ENCODE measurements at regions not wholly inside any gene's neighbourhood (a gene's known extent, or its start where the extent isn't known, plus 50 kb on each side); places are given as distances from the start of the nearest gene placed in this dataset.

GRCh38 chr5:87791869-87792268 lies 379.1 kb upstream of the CCNH start:
- TF ChIP-seq, protein P1, sequence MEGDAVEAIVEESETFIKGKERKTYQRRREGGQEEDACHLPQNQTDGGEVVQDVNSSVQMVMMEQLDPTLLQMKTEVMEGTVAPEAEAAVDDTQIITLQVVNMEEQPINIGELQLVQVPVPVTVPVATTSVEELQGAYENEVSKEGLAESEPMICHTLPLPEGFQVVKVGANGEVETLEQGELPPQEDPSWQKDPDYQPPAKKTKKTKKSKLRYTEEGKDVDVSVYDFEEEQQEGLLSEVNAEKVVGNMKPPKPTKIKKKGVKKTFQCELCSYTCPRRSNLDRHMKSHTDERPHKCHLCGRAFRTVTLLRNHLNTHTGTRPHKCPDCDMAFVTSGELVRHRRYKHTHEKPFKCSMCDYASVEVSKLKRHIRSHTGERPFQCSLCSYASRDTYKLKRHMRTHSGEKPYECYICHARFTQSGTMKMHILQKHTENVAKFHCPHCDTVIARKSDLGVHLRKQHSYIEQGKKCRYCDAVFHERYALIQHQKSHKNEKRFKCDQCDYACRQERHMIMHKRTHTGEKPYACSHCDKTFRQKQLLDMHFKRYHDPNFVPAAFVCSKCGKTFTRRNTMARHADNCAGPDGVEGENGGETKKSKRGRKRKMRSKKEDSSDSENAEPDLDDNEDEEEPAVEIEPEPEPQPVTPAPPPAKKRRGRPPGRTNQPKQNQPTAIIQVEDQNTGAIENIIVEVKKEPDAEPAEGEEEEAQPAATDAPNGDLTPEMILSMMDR (IDR thresholded peaks at IDR 0.05), result no peak
- no peaks in the 10 kb centered on the region for H3K36me3 ChIP-seq
- H3K27me3 ChIP-seq, result no peaks in the 10 kb centered on the region
- intact Hi-C loops (cut with DNase I), result no loop called here
- H3K4me3 ChIP-seq, result no peak overlapping the region
- no peaks in the 10 kb centered on the region for H3K9me3 ChIP-seq
- H3K4me1 ChIP-seq, result no peaks in the 10 kb centered on the region
- H3K27ac ChIP-seq, result no peak overlapping the region
- no peak for DNase-seq (ENCODE audit: low spot score in 2 of 2)

DNA sequence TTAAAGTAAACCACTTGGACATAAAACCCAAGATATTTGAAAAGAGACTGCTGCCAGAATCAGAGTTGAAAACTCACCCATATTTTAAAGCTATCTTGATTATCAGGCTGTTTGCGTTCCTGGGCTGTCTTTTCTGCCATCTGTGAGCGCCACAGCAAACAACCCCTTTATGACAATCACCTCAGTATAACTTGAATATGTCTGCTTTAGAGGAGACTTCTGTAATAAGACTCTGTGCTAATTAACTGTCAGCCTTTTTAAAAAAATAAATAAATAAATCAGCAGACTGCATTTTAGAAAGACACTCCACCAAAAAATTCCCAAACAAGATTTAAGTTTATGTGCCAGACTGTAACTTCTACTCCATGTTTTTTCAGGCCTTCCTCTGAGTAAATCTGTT lies 375.7 kb upstream of the CCNH start:
- Histone ChIP-seq H3K27ac (no peak overlapping the region), H3K4me3 (no peak overlapping the region), H3K36me3 (no peaks in the 10 kb centered on the region), H3K27me3 (no peaks in the 10 kb centered on the region), H3K9me3 (no peaks in the 10 kb centered on the region), H3K4me1 (no peaks in the 10 kb centered on the region)
- intact Hi-C loops (cut with DNase I), result no loop called here
- no peak for DNase-seq (ENCODE audit: low spot score in 2 of 2)
- TF ChIP-seq, protein P1 (IDR thresholded peaks at IDR 0.05), result no peak

DNA sequence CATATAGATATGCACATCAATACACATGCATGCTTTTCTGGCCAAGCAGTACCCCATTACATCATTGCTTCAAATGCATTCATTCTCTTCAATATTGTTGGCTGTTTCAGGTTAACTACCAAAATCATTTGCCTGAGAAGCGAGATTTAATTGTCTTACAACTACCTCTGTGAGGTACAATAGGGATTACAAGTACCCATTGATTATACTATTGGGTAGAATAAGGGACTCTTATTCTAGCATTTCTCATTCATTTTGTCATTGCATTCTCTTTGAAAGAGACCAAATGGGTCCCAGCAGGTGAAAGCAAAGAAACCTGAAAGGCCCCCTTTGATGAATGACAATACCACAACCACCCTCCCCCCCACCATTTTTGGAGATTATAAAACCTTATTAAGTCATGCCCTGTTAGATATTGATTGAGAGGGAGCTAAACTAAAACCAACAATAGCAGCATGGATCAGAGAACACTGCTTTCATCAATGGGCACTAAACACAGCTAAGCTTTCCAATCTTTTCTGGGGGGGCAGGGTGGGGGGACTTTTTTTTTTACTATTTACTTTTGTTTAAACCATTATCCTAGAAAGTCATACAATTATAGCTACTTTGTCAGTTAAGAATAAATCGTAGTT lies 375.0 kb upstream of the CCNH start:
- Histone ChIP-seq H3K4me3 (no peak overlapping the region), H3K9me3 (no peaks in the 10 kb centered on the region), H3K27me3 (no peaks in the 10 kb centered on the region), H3K27ac (no peak overlapping the region), H3K4me1 (no peaks in the 10 kb centered on the region), H3K36me3 (no peaks in the 10 kb centered on the region)
- TF ChIP-seq, protein P1 (IDR thresholded peaks at IDR 0.05), result no peak
- DNase-seq (ENCODE audit: low spot score in 2 of 2), result no peak
- intact Hi-C loops (cut with DNase I), result no loop called here

GRCh38 chr5:87787086-87787485 lies 374.4 kb upstream of the CCNH start:
- TF ChIP-seq, protein P1 (IDR thresholded peaks at IDR 0.05), result no peak
- H3K4me1 ChIP-seq, result no peaks in the 10 kb centered on the region
- intact Hi-C loops (cut with DNase I), result no loop called here
- H3K27me3 ChIP-seq, result no peaks in the 10 kb centered on the region
- no peaks in the 10 kb centered on the region for H3K9me3 ChIP-seq
- H3K36me3 ChIP-seq, result no peaks in the 10 kb centered on the region
- no peak overlapping the region for H3K4me3 ChIP-seq
- no peak overlapping the region for H3K27ac ChIP-seq
- no peak for DNase-seq (ENCODE audit: low spot score in 2 of 2)

DNA sequence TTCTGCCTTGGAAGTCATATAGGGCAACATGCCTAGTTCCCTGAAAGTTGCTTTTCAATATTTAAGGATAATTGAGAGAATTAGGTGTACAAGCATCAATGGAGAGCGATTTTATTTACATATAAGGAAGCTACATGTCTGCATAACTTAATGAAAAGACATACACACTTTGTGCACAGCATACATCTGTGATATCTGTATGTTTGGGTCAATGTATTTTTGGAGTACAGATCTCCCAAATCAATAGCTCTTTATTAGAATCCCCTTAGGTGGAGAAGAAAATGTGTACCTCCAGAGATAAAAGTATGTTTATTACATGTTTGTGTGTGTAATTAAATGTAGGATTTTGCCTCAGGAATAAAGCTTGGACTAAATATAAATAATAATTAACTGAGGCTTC lies 373.7 kb upstream of the CCNH start:
- Histone ChIP-seq H3K36me3 (no peaks in the 10 kb centered on the region), H3K4me1 (no peaks in the 10 kb centered on the region), H3K27me3 (no peaks in the 10 kb centered on the region), H3K9me3 (no peaks in the 10 kb centered on the region), H3K4me3 (no peak overlapping the region), H3K27ac (no peak overlapping the region)
- DNase-seq (ENCODE audit: low spot score in 2 of 2), result no peak
- TF ChIP-seq, protein P1 (IDR thresholded peaks at IDR 0.05), result no peak
- intact Hi-C loops (cut with DNase I), result no loop called here

Measured in ascending aorta (tissue), 2 donors.